Right ventricle myocardium superior (tissue), 1 donor: ENCODE measurements at regions not wholly inside any gene's neighbourhood (a gene's known extent, or its start where the extent isn't known, plus 50 kb on each side); places are given as distances from the start of the nearest gene placed in this dataset.
"Not testable (repeated sequence)": the region's sequence is repeated elsewhere in the genome, so short reads cannot be mapped to it uniquely, and the experiment has no call there.

Source experiments
- ATAC-seq: fragments of 200-7000 bp; cut with Tn5 transposase; one replicate; pipeline ENCODE4 v1.9.1; 2020; ENCODE audit warnings: mild to moderate bottlenecking; ENCODE audit not compliant: poor library complexity
- DNase-seq: peaks from one replicate; pipeline ENCODE4 v3.0.0-alpha.2; 2020
- intact Hi-C: fragments of 100-400 bp; cut with DNase I; formaldehyde crosslinking; loops from one replicate; pipeline ENCODE4 v1.11.2; 2022
- donor health status: DM: no; HTN: yes; CAD: no; lungs with severe emphysema.

DNA sequence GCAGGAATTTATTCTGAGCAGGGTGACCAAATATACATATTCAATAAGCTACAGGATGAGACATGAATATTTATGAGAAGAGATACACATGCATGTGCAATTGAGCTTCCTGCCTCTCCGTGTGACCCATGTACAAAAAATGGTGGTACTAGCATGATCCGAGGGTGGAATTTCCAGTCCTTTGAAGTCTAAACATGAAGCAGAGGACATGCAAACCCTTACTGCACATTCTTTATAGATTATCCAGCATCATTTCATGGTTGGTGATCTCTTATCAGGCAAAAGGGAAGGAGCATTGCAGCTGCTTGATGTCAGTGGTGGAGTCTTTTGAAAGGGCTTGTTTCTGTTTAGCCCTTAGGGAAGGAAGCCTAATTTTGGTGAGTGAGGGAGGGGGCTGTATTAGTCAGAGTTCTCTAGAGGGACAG, 448.6 kb downstream of the SETD4 start:
- ATAC-seq (no peak), DNase-seq (no peak)
- intact Hi-C loops, result no loop called here

GRCh38 chr21:35609263-35609662, 451.1 kb downstream of the SETD4 start:
- ATAC-seq, result no peak
- intact Hi-C loops, result no loop called here
- DNase-seq, result no peak

DNA sequence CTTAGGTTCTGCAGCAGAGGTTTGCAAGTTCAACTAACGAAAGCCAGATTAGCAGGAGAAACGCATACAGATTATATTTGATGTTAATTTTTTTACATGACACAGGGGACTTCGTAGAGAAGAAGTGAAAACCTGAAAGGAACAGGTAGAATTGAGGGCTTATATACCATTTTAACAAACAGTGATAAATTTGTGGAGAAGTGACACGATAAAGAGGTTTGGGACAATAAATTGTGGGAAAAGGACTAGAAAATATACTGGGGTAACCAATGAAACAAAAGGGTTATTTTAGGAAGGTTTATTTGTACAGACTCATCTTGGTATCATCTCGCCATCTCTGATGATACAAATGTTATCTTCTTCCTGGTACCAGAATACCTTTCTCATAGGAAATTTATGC, 452.9 kb downstream of the SETD4 start:
- intact Hi-C loops, result no loop called here
- DNase-seq (no peak), ATAC-seq (no peak)

DNA sequence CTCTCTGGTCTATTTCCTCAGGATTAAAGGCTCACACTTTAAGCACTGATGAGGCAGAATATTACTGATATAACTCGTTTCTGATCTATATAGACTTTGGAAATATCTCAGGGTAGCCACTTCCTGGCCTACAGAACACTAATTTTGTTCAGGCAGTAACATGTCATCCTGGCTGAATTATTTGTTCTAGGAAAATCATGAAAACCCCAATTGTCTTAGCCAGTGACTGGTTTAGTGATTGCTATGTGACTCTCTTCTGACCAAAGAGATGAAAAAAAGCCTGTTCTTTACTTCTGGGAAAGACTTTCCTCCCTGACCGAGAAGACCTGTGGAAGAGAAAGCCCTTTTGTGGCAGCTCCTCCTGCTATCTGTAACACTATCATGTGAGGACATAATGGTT, 453.7 kb downstream of the SETD4 start:
- DNase-seq, result no peak
- no peak for ATAC-seq
- intact Hi-C loops, result no loop called here

DNA sequence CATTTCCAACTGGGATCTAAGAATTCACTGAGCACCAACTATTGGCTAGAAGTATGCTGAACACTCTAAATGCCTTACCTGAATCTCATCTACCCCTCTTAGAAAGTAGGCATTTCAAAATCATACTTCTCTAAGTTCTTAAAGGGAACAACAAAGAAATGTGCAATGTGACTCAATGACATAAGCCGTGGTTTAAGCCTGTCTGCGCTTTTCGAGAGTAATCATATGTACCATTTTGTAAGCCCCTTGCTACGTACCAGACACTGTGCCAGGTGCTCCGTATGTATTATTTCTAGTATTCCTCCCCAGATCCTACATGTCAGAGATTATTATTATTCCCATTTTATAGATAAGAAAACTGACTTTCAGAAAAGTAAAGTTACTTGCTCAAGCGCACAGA, 454.2 kb downstream of the SETD4 start:
- no peak for ATAC-seq
- intact Hi-C loops, result no loop called here
- no peak for DNase-seq

- DNase-seq (no peak), ATAC-seq (no peak)
- intact Hi-C loops, result no loop called here
Measured at GRCh38 chr21:35603494-35603893, 456.8 kb downstream of the SETD4 start.

DNA sequence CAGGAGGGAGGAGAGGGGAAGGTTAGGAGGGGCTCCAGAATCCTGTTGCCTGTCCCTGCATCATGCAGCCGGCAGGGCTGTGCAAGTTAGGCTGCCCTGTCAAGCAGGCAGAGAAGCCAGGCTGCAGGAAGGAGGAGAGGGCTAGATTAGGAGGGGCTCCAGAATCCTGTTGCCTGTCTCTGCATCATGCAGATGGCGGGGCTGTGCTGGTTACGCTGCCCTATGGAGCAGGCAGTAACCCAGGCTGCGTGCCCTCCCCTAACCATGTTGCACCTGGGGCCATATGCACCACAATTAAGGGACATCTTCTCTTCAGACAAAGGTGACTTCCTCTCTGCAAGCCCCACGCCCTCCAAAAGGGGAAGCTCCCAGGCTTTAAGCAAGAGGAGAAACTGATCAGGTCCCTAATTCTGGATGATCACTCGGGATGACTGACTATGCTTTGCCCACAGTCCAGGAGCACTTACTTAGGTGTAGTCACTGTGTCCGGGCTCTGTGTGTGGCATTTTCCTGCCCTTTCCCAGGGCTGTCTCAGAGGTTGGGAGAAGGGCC, 457.4 kb downstream of the SETD4 start:
- DNase-seq (no peak), ATAC-seq (no peak)
- intact Hi-C loops, result no loop called here

DNA sequence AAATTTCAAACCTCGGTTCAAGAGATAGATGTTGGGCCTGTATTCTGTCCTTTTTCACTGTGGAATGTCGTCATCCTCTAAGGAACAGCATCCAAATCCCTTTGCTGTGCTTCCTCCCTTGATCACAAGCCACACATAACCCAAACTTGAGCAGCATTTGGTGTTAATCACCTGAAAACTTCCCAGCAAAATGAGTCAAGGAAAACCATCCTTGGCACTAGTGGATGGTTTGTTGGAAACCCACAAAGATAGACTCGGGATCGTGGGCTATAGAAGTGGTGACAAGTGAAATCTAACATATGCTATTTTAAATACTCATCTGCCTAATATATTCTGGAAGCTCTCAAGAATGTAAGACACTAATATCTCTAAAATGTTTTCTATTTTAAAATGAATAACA, 459.1 kb downstream of the SETD4 start:
- DNase-seq (no peak), ATAC-seq (no peak)
- intact Hi-C loops, result no loop called here

DNA sequence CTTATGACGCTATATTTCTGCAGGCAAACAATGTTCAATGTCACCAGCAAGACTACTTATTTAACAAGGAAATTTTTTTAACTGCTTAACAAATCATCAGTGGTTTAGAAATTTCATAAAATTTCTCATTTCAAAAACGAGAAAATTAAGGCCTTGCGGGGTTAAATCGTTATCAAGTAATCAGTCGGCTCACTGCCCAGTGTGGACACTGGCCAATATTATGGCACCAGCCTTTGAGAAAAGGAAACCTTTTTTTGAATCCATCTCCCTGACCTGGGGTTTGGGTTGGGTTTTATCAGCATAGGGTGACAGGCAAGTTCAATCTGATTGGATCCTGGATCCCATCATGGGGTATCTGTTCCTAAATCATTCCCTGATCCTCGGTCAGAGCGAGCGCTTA, 461.2 kb downstream of the SETD4 start:
- ATAC-seq (no peak), DNase-seq (no peak)
- intact Hi-C loops, result no loop called here

- intact Hi-C loops, result no loop called here
- ATAC-seq (no peak), DNase-seq (no peak)
Measured at GRCh38 chr21:35597750-35598339, 462.5 kb downstream of the SETD4 start.

GRCh38 chr21:35594905-35595304, 465.4 kb downstream of the SETD4 start:
- intact Hi-C loops, result no loop called here
- DNase-seq (no peak), ATAC-seq (no peak)

DNA sequence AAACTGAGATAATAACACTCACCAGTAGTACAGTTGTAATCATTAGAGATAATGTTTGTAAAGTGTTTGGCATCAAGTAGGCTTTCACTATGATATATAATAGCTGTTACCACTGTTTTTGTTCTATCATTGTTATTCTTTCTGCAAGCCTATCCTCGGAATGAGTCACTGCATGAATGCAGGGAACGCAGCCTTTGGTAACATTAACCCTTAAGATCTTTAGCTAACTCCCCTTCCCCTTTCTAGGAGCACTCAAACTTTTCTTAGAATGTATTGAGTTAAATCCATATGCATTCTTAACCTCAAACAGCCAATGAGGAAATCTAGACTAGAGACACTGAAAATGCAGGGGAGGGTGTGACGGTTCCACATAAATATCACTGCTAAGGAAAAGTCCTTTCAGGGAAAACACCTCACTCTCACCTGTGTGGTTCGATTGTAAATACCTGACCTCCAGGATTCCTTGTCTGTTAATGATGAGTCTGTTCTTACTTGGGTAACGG, 467.3 kb downstream of the SETD4 start:
- ATAC-seq (no peak), DNase-seq (no peak)
- intact Hi-C loops, result no loop called here

GRCh38 chr21:35590284-35590683, 470.0 kb downstream of the SETD4 start:
- intact Hi-C loops, ATAC-seq, DNase-seq: not testable (repeated sequence)

GRCh38 chr21:35587841-35588380, 472.4 kb downstream of the SETD4 start:
- intact Hi-C loops, result loop anchor here (10.0 kb wide), 1 partner anchor 63 kb away; no protein-coding TSS in a partner anchor
- no peak for ATAC-seq
- DNase-seq, result no peak

DNA sequence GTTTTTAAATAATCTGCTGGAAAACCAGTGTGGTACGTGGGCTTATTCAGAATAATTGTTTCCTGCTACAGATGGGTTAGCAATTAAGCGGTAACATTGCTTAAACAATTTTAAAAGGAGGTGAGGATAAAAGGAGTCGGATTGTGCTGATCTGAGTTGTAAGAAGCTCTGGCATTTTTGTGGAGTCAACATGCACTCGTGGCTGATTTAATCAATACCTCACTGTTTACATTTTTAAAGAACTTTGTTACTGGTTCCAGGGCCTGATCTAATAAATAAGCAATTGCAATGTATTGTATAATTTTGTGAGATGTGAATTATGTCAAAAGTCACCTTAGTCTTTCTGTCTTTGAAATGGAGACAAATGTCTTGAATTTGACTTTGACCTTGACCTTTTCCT, 474.0 kb downstream of the SETD4 start:
- DNase-seq (no peak), ATAC-seq (no peak)
- intact Hi-C loops, result loop anchor here (10.0 kb wide), 1 partner anchor 62 kb away; no protein-coding TSS in a partner anchor

GRCh38 chr21:35585878-35586277, 474.4 kb downstream of the SETD4 start:
- ATAC-seq, result no peak
- intact Hi-C loops, result loop anchor here (10.0 kb wide), 1 partner anchor 61 kb away; no protein-coding TSS in a partner anchor

GRCh38 chr21:35585155-35585554, 475.2 kb downstream of the SETD4 start:
- intact Hi-C loops, result loop anchor here (10.0 kb wide), 1 partner anchor 60 kb away; no protein-coding TSS in a partner anchor
- no peak for DNase-seq
- ATAC-seq, result no peak

More at GRCh38 chr21:35585878-35586277, 474.4 kb downstream of the SETD4 start:
- DNase-seq, result no peak

DNA sequence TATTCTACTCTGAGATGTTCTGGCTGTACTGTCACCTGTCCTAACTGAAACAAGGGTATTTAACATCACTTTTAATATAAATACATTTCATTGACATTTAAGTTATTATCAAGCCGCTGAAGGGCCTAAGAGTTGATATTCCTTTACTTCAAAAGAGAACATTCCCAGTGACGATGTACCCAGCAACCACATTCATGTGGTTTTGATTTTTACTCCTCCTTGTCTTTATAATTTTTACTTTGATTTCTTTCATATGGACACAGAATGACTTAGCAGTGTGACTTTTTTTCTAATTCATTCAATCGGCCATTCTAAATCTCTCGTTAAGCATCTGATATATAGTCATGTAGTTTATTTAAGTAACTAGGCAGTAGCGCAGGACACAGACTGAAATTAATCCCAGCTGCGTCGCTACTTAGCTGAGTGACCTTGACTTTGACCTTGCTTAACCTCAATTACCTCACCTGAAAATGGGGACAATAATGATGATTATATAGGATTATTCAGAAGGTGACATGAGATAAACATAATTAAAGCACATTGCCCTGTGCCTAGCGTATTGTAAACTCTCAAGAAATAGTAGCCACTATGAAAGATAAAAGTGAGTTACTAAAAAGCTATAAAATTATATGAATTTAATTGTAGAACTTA, 476.6 kb downstream of the SETD4 start:
- DNase-seq (no peak), ATAC-seq (no peak)
- intact Hi-C loops, result loop anchor here (10.0 kb wide), 1 partner anchor 59 kb away; no protein-coding TSS in a partner anchor

- DNase-seq (no peak), ATAC-seq (no peak)
- intact Hi-C loops, result loop anchor here (10.0 kb wide), 1 partner anchor 58 kb away; no protein-coding TSS in a partner anchor
Measured at GRCh38 chr21:35582731-35583130, 477.6 kb downstream of the SETD4 start.

GRCh38 chr21:35581640-35582039, 478.7 kb downstream of the SETD4 start:
- DNase-seq, result no peak
- intact Hi-C loops, result loop anchor here (10.0 kb wide), 1 partner anchor 57 kb away; no protein-coding TSS in a partner anchor
- ATAC-seq, result no peak
